HEK293T (cell line): ENCODE measurements at regions not wholly inside any gene's neighbourhood (a gene's known extent, or its start where the extent isn't known, plus 50 kb on each side); places are given as distances from the start of the nearest gene placed in this dataset.

Source experiments
- ARNT ChIP-seq: fragments of 450-650 bp; IDR thresholded peaks from 2 replicates; pipeline ENCODE4 v1.6.1; 2017; ENCODE audit warnings: mild to moderate bottlenecking
- BHLHE40 ChIP-seq: fragments of 450-650 bp; IDR thresholded peaks from 2 replicates; pipeline ENCODE4 v1.6.1; 2016; ENCODE audit warnings: mild to moderate bottlenecking, moderate library complexity, borderline replicate concordance
- CTBP1 ChIP-seq: fragments of 450-650 bp; IDR thresholded peaks from 2 replicates; pipeline ENCODE4 v1.6.1; 2016; ENCODE audit warnings: borderline replicate concordance
- FOXA1 ChIP-seq: fragments of 450-650 bp; IDR thresholded peaks from 2 replicates; pipeline ENCODE4 v1.6.1; 2016; ENCODE audit warnings: mild to moderate bottlenecking
- TARDBP ChIP-seq: fragments of 450-650 bp; IDR thresholded peaks from 2 replicates; pipeline ENCODE4 v1.6.1; 2016
- TF ChIP-seq, protein P1 (sequence below): fragments of 450-650 bp; IDR thresholded peaks from 2 replicates; pipeline ENCODE4 v1.6.1; 2016

DNA sequence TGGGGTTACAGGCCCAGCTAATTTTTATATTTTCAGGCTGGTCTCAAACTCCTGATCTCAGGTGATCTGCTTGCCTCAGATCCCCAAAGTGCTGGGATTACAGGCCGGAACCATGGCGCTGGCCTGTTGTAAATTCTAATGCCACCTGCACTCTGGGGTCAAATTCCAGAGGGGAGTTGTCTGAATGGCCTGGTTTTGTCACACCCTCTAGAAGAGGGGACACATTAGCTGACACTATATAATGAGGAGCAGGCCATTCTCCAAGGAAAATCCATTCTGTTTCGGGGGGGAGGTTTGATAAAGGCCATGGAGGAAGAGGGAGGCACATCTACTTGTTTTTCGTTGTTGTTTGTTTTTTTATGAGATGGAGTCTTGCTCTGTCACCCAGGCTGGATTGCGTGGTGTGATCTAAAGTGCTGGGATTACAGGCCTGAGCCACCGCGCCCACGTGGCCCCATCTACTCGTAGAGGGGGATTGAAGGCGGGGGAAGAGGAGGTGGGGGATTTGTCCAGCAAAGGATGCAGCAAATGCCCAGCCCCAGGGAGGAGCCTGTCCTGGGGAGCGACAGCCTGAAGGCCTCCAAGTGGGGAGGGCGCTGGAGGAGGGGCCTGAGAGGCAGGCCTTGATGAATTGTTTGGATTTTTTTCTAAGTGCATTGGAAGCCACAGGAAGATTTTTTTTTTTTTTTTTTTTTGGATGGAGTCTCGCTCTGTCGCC lies 78.4 kb upstream of the SLC45A1 start:
- TF ChIP-seq CTBP1, result no peak
- TF ChIP-seq, protein P1, sequence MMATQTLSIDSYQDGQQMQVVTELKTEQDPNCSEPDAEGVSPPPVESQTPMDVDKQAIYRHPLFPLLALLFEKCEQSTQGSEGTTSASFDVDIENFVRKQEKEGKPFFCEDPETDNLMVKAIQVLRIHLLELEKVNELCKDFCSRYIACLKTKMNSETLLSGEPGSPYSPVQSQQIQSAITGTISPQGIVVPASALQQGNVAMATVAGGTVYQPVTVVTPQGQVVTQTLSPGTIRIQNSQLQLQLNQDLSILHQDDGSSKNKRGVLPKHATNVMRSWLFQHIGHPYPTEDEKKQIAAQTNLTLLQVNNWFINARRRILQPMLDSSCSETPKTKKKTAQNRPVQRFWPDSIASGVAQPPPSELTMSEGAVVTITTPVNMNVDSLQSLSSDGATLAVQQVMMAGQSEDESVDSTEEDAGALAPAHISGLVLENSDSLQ, result no peak
- no peak for TF ChIP-seq ARNT
- no peak for TF ChIP-seq BHLHE40
- no peak for TF ChIP-seq TARDBP
- TF ChIP-seq FOXA1, result no peak
